ENCODE measurements at regions not wholly inside any gene's neighbourhood (a gene's known extent, or its start where the extent isn't known, plus 50 kb on each side); places are given as distances from the start of the nearest gene placed in this dataset.

DNA sequence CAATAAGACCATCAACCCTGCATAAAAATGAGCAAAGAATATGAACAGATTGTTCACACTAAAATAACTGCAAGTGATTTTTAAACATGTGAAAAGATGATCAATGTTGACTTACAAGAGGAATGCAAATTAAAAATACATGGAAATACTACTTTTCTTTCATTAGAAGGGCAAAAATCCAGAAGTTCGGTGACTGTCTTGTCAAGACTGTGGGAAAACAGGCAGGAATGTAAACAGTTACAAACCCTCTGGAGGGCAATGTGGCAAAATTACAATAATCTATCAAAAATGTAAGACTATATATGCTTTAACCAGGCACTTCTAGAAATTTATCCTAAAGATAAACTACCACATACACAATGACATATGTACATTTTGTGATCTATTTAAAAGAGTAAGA lies 86.7 kb downstream of the TNFAIP3 start:
- no peak for DNase-seq
- ChIA-PET POLR2A (interaction anchor here in 1 of 2 donors (0.6 kb wide), 1 partner anchor 167 kb away, joined by 4 read pairs; no protein-coding TSS in a partner anchor), CTCF (interaction anchor here in 1 of 2 donors (1.5 kb wide), 1 partner anchor 9 kb away, joined by 7 read pairs; no protein-coding TSS in a partner anchor)
- Mint-ChIP-seq H3K27ac (no peak overlapping the region), H3K36me3 (no peaks in the 10 kb centered on the region), H3K27me3 (no peaks in the 10 kb centered on the region), H3K4me3 (no peak overlapping the region), H3K9me3 (no peaks in the 10 kb centered on the region), H3K4me1 (peaks cover 12 to 23% (median 19%) of the 10 kb centered on the region in 3 donors)
- Histone ChIP-seq H3K9me3 (no peaks in the 10 kb centered on the region), H3K27me3 (replicated peaks in 1 of 2; ENCODE audit: control insufficient read depth in 2 of 2, extremely low read depth in 1 of 2, insufficient read depth in 2 of 2, low read length in 1 of 2) (no peaks in the 10 kb centered on the region), H3K4me1 (ENCODE audit: control insufficient read depth in 1 of 2, extremely low read depth in 1 of 2, insufficient read depth in 2 of 2, low read length in 2 of 2) (peaks cover 7 to 9% of the 10 kb centered on the region in 2 experiments), H3K27ac (ENCODE audit: low read length) (no peak overlapping the region), H3K36me3 (ENCODE audit: control insufficient read depth in 2 of 2, extremely low read depth in 1 of 2, insufficient read depth in 1 of 2, low read length in 1 of 2) (no peaks in the 10 kb centered on the region), H3K4me3 (ENCODE audit: control insufficient read depth in 1 of 2, extremely low read depth in 1 of 2, low read length in 1 of 2) (no peak overlapping the region)
- ATAC-seq (replicated peaks in 1 of 4) = no peak
- no CpG with 5 or more reads among the region's 1 CpG for WGBS (ENCODE audit: insufficient coverage)

DNA sequence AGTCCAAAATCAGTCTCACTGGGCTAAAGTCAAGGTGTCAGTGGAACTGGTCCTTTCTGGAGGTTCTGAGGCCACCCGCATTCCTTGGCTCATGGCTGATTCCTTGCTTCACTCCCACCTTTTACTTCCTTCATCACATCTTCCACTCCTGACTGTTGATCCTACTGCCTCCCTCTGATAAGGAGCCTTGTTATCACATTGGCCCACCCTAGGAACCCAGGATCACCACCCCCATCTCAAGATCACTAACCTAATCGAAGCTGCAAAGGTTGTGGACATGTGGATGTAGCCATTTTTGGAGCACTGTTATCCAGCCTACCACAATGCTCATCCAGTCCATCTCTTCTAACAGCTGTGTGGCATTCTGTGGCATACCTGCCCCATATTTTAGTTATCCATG lies 87.2 kb downstream of the TNFAIP3 start:
- H3K27ac Mint-ChIP-seq = no peak overlapping the region
- DNase-seq = no peak
- Histone ChIP-seq H3K27ac (ENCODE audit: low read length) (no peak overlapping the region), H3K36me3 (ENCODE audit: control insufficient read depth in 2 of 2, extremely low read depth in 1 of 2, insufficient read depth in 1 of 2, low read length in 1 of 2) (no peaks in the 10 kb centered on the region), H3K27me3 (replicated peaks in 1 of 2; ENCODE audit: control insufficient read depth in 2 of 2, extremely low read depth in 1 of 2, insufficient read depth in 2 of 2, low read length in 1 of 2) (no peaks in the 10 kb centered on the region), H3K9me3 (no peaks in the 10 kb centered on the region), H3K4me1 (ENCODE audit: control insufficient read depth in 1 of 2, extremely low read depth in 1 of 2, insufficient read depth in 2 of 2, low read length in 2 of 2) (peaks cover 7 to 9% of the 10 kb centered on the region in 2 experiments), H3K4me3 (ENCODE audit: control insufficient read depth in 1 of 2, extremely low read depth in 1 of 2, low read length in 1 of 2) (no peak overlapping the region)
- CTCF ChIA-PET = interaction anchor here in 1 of 2 donors (0.6 to 1.5 kb wide), 2 partner anchors 9 to 15 kb away, joined by 3 to 7 read pairs; no protein-coding TSS in a partner anchor
- H3K4me1 Mint-ChIP-seq = peaks cover 12 to 23% (median 19%) of the 10 kb centered on the region in 3 donors
- no peaks in the 10 kb centered on the region for H3K27me3 Mint-ChIP-seq
- POLR2A ChIA-PET = interaction anchor here in 1 of 2 donors (0.6 kb wide), 1 partner anchor 167 kb away, joined by 4 read pairs; no protein-coding TSS in a partner anchor
- no peak for ATAC-seq (replicated peaks in 1 of 4)
- 100% methylated on average over 2 of the region's 2 CpGs for WGBS (ENCODE audit: insufficient coverage)
- H3K4me3 Mint-ChIP-seq = no peak overlapping the region
- no peaks in the 10 kb centered on the region for H3K9me3 Mint-ChIP-seq
- H3K36me3 Mint-ChIP-seq = no peaks in the 10 kb centered on the region

DNA sequence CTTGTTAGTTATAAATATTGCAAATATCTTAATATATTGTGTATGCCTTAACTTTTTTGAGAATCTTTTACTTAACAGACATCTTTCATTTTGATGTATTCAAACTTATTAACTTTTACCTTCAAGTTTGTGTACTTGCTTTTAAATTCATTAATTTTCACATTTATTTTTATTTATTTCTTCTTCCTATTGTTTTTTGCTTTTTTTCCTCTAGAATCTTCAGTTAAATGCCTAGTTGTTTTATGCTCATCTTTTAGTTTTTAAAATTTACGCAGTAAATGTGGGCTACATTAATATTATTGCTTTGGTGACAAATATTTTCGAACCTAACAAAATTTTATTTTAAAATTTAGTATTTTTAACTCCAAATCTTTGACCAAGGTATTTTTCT lies 89.0 kb downstream of the TNFAIP3 start:
- ChIA-PET POLR2A (no interaction called here), CTCF (no interaction called here)
- H3K27me3 ChIP-seq (replicated peaks in 1 of 2; ENCODE audit: control insufficient read depth in 2 of 2, extremely low read depth in 1 of 2, insufficient read depth in 2 of 2, low read length in 1 of 2) = no peaks in the 10 kb centered on the region
- no peaks in the 10 kb centered on the region for H3K27me3 Mint-ChIP-seq
- H3K27ac ChIP-seq (ENCODE audit: low read length) = no peak overlapping the region
- no peak overlapping the region for H3K4me3 ChIP-seq (ENCODE audit: control insufficient read depth in 1 of 2, extremely low read depth in 1 of 2, low read length in 1 of 2)
- H3K4me1 Mint-ChIP-seq = peaks cover 0 to 8% (median 5%) of the 10 kb centered on the region in 3 donors
- no peak overlapping the region for H3K27ac Mint-ChIP-seq
- H3K4me3 Mint-ChIP-seq = no peak overlapping the region
- no peak for ATAC-seq (replicated peaks in 1 of 4)
- no CpG with 5 or more reads among the region's 2 CpGs for WGBS (ENCODE audit: insufficient coverage)
- H3K9me3 Mint-ChIP-seq = no peaks in the 10 kb centered on the region
- DNase-seq = no peak
- H3K4me1 ChIP-seq (ENCODE audit: control insufficient read depth in 1 of 2, extremely low read depth in 1 of 2, insufficient read depth in 2 of 2, low read length in 2 of 2) = no peaks in the 10 kb centered on the region
- H3K36me3 ChIP-seq (ENCODE audit: control insufficient read depth in 2 of 2, extremely low read depth in 1 of 2, insufficient read depth in 1 of 2, low read length in 1 of 2) = no peaks in the 10 kb centered on the region
- no peaks in the 10 kb centered on the region for H3K36me3 Mint-ChIP-seq
- H3K9me3 ChIP-seq = no peaks in the 10 kb centered on the region

DNA sequence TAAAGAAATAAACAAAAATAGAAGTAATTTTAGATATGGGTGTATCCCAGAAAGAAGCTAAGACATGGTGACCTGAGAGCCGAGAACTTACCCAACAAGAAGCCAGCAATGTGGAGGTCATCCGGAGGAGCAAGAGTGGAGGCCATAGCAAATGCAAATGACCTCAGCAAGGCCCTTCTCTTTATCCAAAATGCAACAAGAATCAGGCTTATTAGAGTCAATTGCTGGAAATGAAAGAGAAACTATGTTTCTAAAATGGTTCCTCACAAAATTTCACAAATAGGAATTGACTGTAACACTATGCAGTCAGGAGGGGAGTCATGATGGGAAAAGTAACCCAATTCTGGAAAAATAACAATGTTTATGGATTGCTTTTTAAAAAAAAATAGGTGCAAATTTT lies 90.4 kb downstream of the TNFAIP3 start:
- no peak for DNase-seq
- ChIA-PET POLR2A (no interaction called here), CTCF (interaction anchor here in 1 of 2 donors (0.5 to 0.7 kb wide), 2 partner anchors 1029 to 1290 kb away, joined by 4 read pairs; no protein-coding TSS in a partner anchor)
- no peak overlapping the region for H3K27ac ChIP-seq (ENCODE audit: low read length)
- ATAC-seq (replicated peaks in 1 of 4) = no peak
- peaks cover 0 to 5% (median 4%) of the 10 kb centered on the region in 3 donors for H3K4me1 Mint-ChIP-seq
- H3K4me1 ChIP-seq (ENCODE audit: control insufficient read depth in 1 of 2, extremely low read depth in 1 of 2, insufficient read depth in 2 of 2, low read length in 2 of 2) = no peaks in the 10 kb centered on the region
- H3K27ac Mint-ChIP-seq = no peak overlapping the region
- no peaks in the 10 kb centered on the region for H3K27me3 ChIP-seq (replicated peaks in 1 of 2; ENCODE audit: control insufficient read depth in 2 of 2, extremely low read depth in 1 of 2, insufficient read depth in 2 of 2, low read length in 1 of 2)
- no peaks in the 10 kb centered on the region for H3K9me3 ChIP-seq
- WGBS (ENCODE audit: insufficient coverage) = no CpG with 5 or more reads among the region's 2 CpGs
- no peak overlapping the region for H3K4me3 Mint-ChIP-seq
- H3K27me3 Mint-ChIP-seq = no peaks in the 10 kb centered on the region
- no peaks in the 10 kb centered on the region for H3K36me3 ChIP-seq (ENCODE audit: control insufficient read depth in 2 of 2, extremely low read depth in 1 of 2, insufficient read depth in 1 of 2, low read length in 1 of 2)
- no peak overlapping the region for H3K4me3 ChIP-seq (ENCODE audit: control insufficient read depth in 1 of 2, extremely low read depth in 1 of 2, low read length in 1 of 2)
- no peaks in the 10 kb centered on the region for H3K9me3 Mint-ChIP-seq
- no peaks in the 10 kb centered on the region for H3K36me3 Mint-ChIP-seq

DNA sequence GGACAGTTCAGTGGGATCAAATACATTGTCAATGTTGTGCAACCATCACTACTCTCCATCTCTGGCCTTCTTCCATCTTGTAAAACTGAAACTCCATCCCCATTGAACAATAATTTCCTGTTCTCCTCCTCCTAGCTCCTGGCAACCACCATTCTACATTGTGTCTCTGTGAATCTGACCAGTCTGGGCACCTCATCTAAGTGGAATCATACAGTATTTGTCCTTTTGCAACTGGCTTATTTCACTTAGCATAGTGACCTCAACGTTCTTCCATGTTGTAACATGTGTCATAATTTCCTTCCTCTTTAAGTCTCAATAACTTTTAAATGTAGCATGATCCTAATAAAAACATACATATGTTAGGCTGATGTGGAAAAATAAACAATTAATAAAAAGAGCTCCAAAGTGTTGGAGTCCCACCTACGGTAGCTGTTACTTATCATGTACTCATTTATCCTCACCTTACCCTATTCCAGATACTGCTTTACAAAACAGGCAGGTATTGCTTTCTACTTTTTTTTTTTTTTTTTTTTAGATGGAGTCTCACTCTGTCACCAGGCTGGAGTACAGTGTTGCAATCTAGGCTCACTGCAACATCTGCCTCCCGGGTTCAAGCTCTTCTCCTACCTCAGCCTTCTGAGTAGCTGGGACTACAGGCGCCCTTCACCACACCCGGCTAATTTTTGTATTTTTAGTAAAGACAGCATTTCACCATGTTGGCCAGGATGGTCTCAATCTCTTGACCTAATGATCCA lies 91.9 kb downstream of the TNFAIP3 start:
- Histone ChIP-seq H3K4me1 (ENCODE audit: control insufficient read depth in 1 of 2, extremely low read depth in 1 of 2, insufficient read depth in 2 of 2, low read length in 2 of 2) (no peaks in the 10 kb centered on the region), H3K4me3 (ENCODE audit: control insufficient read depth in 1 of 2, extremely low read depth in 1 of 2, low read length in 1 of 2) (no peak overlapping the region), H3K9me3 (no peaks in the 10 kb centered on the region), H3K27ac (ENCODE audit: low read length) (no peak overlapping the region), H3K36me3 (ENCODE audit: control insufficient read depth in 2 of 2, extremely low read depth in 1 of 2, insufficient read depth in 1 of 2, low read length in 1 of 2) (no peaks in the 10 kb centered on the region), H3K27me3 (replicated peaks in 1 of 2; ENCODE audit: control insufficient read depth in 2 of 2, extremely low read depth in 1 of 2, insufficient read depth in 2 of 2, low read length in 1 of 2) (no peaks in the 10 kb centered on the region)
- Mint-ChIP-seq H3K27me3 (no peaks in the 10 kb centered on the region), H3K9me3 (no peaks in the 10 kb centered on the region), H3K36me3 (no peaks in the 10 kb centered on the region), H3K4me3 (no peak overlapping the region), H3K4me1 (peaks cover 0 to 5% (median 5%) of the 10 kb centered on the region in 3 donors), H3K27ac (no peak overlapping the region)
- ChIA-PET CTCF (interaction anchor here (1.1 to 1.2 kb wide), 2 partner anchors 14 to 33 kb away, joined by 3 read pairs; no protein-coding TSS in a partner anchor), POLR2A (interaction anchor here (0.6 to 0.7 kb wide), 2 partner anchors 50 to 198 kb away, joined by 3 to 6 read pairs; no protein-coding TSS in a partner anchor)
- no peak for DNase-seq
- no peak for ATAC-seq (replicated peaks in 1 of 4)
- WGBS (ENCODE audit: insufficient coverage) = 100% methylated on average over 3 of the region's 5 CpGs

DNA sequence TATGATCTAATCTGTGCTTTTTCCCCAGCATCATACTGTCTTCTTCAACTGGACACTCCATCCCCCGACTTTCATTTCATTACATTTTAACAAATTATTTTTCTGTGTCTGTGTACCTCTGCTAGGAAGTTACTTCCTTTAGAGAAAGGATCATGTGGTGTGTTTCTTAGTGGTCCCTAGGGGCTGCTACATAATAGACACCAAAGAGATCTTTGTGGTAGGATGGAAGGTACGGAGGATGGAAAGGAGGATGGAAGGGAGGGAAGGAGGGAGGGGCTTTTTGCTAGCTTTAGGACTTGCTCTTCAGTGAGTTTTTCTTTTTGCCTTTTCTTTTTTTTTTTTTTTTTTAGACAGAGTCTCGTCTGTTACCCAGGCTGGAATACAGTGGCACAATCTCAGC lies 95.7 kb downstream of the TNFAIP3 start:
- Mint-ChIP-seq H3K27me3 (no peaks in the 10 kb centered on the region), H3K4me3 (no peak overlapping the region), H3K9me3 (no peaks in the 10 kb centered on the region), H3K36me3 (no peaks in the 10 kb centered on the region), H3K27ac (no peak overlapping the region), H3K4me1 (peaks cover 2 to 9% (median 3%) of the 10 kb centered on the region in 3 donors)
- H3K4me3 ChIP-seq (ENCODE audit: control insufficient read depth in 1 of 2, extremely low read depth in 1 of 2, low read length in 1 of 2) = no peak overlapping the region
- H3K27me3 ChIP-seq (replicated peaks in 1 of 2; ENCODE audit: control insufficient read depth in 2 of 2, extremely low read depth in 1 of 2, insufficient read depth in 2 of 2, low read length in 1 of 2) = no peaks in the 10 kb centered on the region
- CTCF ChIA-PET = interaction anchor here (0.7 kb wide), 3 partner anchors 13 to 460 kb away, joined by 3 to 12 read pairs (median 3); no protein-coding TSS in a partner anchor
- no peaks in the 10 kb centered on the region for H3K36me3 ChIP-seq (ENCODE audit: control insufficient read depth in 2 of 2, extremely low read depth in 1 of 2, insufficient read depth in 1 of 2, low read length in 1 of 2)
- POLR2A ChIA-PET = no interaction called here
- no peak overlapping the region for H3K27ac ChIP-seq (ENCODE audit: low read length)
- no peaks in the 10 kb centered on the region for H3K9me3 ChIP-seq
- no peaks in the 10 kb centered on the region for H3K4me1 ChIP-seq (ENCODE audit: control insufficient read depth in 1 of 2, extremely low read depth in 1 of 2, insufficient read depth in 2 of 2, low read length in 2 of 2)
- DNase-seq (no peak), ATAC-seq (replicated peaks in 1 of 4) (no peak)
- no CpG with 5 or more reads among the region's 3 CpGs for WGBS (ENCODE audit: insufficient coverage)
